Heart right ventricle (tissue), 16 donors: ENCODE measurements at regions not wholly inside any gene's neighbourhood (a gene's known extent, or its start where the extent isn't known, plus 50 kb on each side); places are given as distances from the start of the nearest gene placed in this dataset.

Experiments
- ATAC-seq, 8 donors: fragments of 200-7000 bp; cut with Tn5 transposase; one replicate each; pipeline ENCODE4 v1.9.1; 2020; ENCODE audit warnings: mild to moderate bottlenecking in 8 of 8, moderate library complexity in 8 of 8, moderate number of reproducible peaks in 1 of 8
- DNase-seq, 2 donors: peaks; one replicate each; pipeline ENCODE4 v3.0.0-alpha.2; 2020
- H3K27ac ChIP-seq, 10 donors: fragments of 200-600 bp; sonication (generic) in 2 of 10; one replicate each; pipeline versions ENCODE4 v1.5.0 to v1.8.0; 2020 to 2022; ENCODE audit warnings: mild to moderate bottlenecking in 3 of 10
- H3K27me3 ChIP-seq, 7 donors: fragments of 200-600 bp; one replicate each; pipeline ENCODE4 v1.8.0; 2021 to 2022; ENCODE audit warnings: mild to moderate bottlenecking in 2 of 7
- H3K36me3 ChIP-seq, 9 donors: fragments of 200-600 bp; sonication (generic) in 1 of 9; one replicate each; pipeline versions ENCODE4 v1.5.0 to v1.8.0; 2020 to 2022; ENCODE audit warnings: mild to moderate bottlenecking in 2 of 9
- H3K4me1 ChIP-seq, 9 donors: fragments of 200-600 bp; sonication (generic) in 1 of 9; one replicate each; pipeline versions ENCODE4 v1.5.0 to v1.8.0; 2020 to 2022; ENCODE audit warnings: mild to moderate bottlenecking in 4 of 9
- H3K4me3 ChIP-seq, 10 donors: fragments of 200-600 bp; sonication (generic) in 2 of 10; one replicate each; pipeline versions ENCODE4 v1.5.0 to v1.8.0; 2020 to 2022; ENCODE audit warnings: mild to moderate bottlenecking in 7 of 10, moderate library complexity in 2 of 10
- H3K9me3 ChIP-seq, 11 donors: fragments of 200-600 bp in 10 of 11; sonication (generic) in 2 of 11; one replicate each; pipeline versions ENCODE4 v1.5.0 to v1.8.0; 2013 to 2022; ENCODE audit warnings: mild to moderate bottlenecking in 2 of 11, control low read depth in 1 of 11, moderate library complexity in 1 of 11
- WGBS, 2 donors: extraction: QIAGEN DNeasy Blood & Tissue Kit; methylation state at CpG; one replicate each; pipeline ENCODE4 v1.1.7; 2013; ENCODE audit warnings: inconsistent platforms in 1 of 2; 5-methylcytosine and 5-hydroxymethylcytosine counted together
- intact Hi-C, 10 donors: fragments of 100-400 bp; cut with DNase I; formaldehyde crosslinking; loops; one replicate each; pipeline versions ENCODE4 v1.11.1 to v1.14.2; 2022
- TF ChIP-seq, protein P1 (sequence below), 9 donors: fragments of 200-600 bp; sonication (generic) in 2 of 9; IDR thresholded peaks; one replicate each; pipeline versions ENCODE4 v1.5.0 to v1.8.0; 2021 to 2022; ENCODE audit warnings: antibody characterized with exemption in 9 of 9, mild to moderate bottlenecking in 5 of 9, moderate library complexity in 1 of 9
- donor health status: Arrhythmogenic right ventricular cardiomyopathy.
- donor health status: ischemic (EF 13 %, LVEDD 7.1; RV severe dilation, severe dysfunction).
- donor health status: healthy with polysubstance abuse.
- donor health status: DM: no; HTN: yes; CAD: no.
- donor health status: DM: no; HTN: no; CAD: no.
- donor health status: ischemic (EF 25% LVEDD 6.9; RV normal size, moderate dysfunction).
- donor health status: ischemic (EF 25% LVEDD 5.7; RV mildly dilated, moderate dysfunction).
- donor health status: healthy.
- donor health status: DM: yes; HTN: yes; CAD: no.
- donor health status: Ischemic cardiomyopathy.
- donor health status: ischemic (EF 35%, LVEDD 5.7; RV mildly dilated, moderate dysfunction).
- donor health status: nonischemic (EF 11% LVEDD 7.7; RV severe dilation, severe dysfunction).
- donor health status: DM: yes; HTN: yes; CAD: no.
- donor health status: PGD.
- donor health status: ischemic (EF 29% LVEDD 5.4; RV normal size, mild dysfunction).
- donor health status: nonischemic (EF 23%, LVEDD 6.1; RV moderate dilation, normal function).

DNA sequence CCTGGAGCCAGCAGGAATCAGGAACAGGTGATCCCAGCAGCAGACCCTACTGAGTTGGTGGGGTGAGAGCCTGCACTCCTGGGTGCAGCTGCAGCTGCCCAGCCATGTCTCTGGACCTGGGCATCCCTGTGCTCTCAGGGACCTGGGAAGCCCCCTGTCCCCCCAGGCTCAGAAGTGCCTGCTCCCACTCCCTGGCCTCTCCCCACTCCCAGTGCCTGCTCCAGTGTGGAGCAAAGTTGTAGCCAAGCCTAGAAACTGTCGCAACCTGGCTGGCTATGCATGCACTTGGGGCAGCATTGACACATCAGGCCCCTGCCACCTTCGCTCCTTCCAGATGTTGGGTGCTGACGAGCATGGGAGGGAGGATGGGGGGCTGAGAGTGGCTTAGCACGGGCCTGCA is 1124.7 kb upstream of the ACVR2A start:
- no peaks in the 10 kb centered on the region for H3K4me1 ChIP-seq
- intact Hi-C loops, result no loop called here
- no peak overlapping the region for H3K4me3 ChIP-seq
- ATAC-seq (no peak), DNase-seq (no peak)
- H3K27ac ChIP-seq, result no peak overlapping the region
- H3K36me3 ChIP-seq, result no peaks in the 10 kb centered on the region
- 81 to 82% methylated on average over 4 of the region's 4 CpGs for WGBS, 2 donors
- TF ChIP-seq, protein P1, sequence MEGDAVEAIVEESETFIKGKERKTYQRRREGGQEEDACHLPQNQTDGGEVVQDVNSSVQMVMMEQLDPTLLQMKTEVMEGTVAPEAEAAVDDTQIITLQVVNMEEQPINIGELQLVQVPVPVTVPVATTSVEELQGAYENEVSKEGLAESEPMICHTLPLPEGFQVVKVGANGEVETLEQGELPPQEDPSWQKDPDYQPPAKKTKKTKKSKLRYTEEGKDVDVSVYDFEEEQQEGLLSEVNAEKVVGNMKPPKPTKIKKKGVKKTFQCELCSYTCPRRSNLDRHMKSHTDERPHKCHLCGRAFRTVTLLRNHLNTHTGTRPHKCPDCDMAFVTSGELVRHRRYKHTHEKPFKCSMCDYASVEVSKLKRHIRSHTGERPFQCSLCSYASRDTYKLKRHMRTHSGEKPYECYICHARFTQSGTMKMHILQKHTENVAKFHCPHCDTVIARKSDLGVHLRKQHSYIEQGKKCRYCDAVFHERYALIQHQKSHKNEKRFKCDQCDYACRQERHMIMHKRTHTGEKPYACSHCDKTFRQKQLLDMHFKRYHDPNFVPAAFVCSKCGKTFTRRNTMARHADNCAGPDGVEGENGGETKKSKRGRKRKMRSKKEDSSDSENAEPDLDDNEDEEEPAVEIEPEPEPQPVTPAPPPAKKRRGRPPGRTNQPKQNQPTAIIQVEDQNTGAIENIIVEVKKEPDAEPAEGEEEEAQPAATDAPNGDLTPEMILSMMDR (IDR thresholded peaks at IDR 0.05), result no peak
- H3K9me3 ChIP-seq, result peaks cover 0 to 19% (median 0%) of the 10 kb centered on the region in 11 donors
- H3K27me3 ChIP-seq, result no peaks in the 10 kb centered on the region

DNA sequence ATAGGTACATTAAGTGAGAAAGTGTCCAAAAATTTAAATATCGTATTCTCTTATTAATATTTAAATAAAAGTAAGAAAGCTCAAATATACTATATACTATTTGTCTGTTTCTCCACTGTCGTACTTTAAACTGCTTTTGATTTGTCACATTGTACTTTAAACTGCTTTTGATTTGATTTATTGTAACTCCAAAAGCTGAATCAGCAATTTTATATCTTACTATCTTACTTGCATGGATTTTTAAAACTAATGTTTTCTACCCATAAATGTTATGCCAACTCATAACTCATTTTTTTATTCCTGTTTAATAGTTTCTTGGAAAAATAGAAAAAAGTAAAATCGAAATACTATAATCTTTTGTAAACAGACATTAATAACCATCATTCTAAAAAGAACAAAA is 1128.2 kb upstream of the ACVR2A start:
- WGBS, 2 donors, result 57 to 60% methylated on average over 3 of the region's 3 CpGs
- intact Hi-C loops, result no loop called here
- no peak for ATAC-seq

DNA sequence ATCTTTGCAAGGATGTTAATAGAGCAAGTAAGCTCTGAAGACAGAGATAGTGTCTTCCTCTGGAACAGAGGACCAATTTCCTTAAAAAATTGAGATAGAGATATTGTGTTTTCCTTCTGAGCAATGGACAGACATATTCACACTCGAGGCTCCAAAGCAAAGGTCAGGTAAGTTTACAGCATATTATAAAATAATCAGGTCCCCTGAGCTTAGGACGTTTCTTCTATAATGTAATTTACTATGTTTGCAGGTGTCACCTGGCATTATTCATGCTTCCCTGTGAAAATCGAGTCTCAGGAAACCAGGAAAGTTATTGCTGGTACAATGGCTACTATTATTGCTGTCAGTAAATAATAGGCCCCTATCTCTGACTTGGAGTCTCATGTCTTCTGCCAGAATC is 1135.8 kb upstream of the ACVR2A start:
- no peak for DNase-seq
- H3K27ac ChIP-seq, result no peak overlapping the region
- no peaks in the 10 kb centered on the region for H3K27me3 ChIP-seq
- no peaks in the 10 kb centered on the region for H3K36me3 ChIP-seq
- H3K9me3 ChIP-seq, result peaks cover 0 to 25% (median 2%) of the 10 kb centered on the region in 11 donors
- no peak overlapping the region for H3K4me3 ChIP-seq
- ATAC-seq, result no peak
- intact Hi-C loops, result no loop called here
- H3K4me1 ChIP-seq, result no peaks in the 10 kb centered on the region
- 59 to 61% methylated on average over 3 of the region's 3 CpGs for WGBS, 2 donors
- TF ChIP-seq, protein P1 (IDR thresholded peaks at IDR 0.05), result no peak

More for the DNA sequence above, 1128.2 kb upstream of the ACVR2A start:
- no peak for DNase-seq
- H3K9me3 ChIP-seq, result peaks cover 0 to 27% (median 0%) of the 10 kb centered on the region in 11 donors
- TF ChIP-seq, protein P1 (IDR thresholded peaks at IDR 0.05), result no peak
- no peak overlapping the region for H3K4me3 ChIP-seq
- no peaks in the 10 kb centered on the region for H3K4me1 ChIP-seq
- no peaks in the 10 kb centered on the region for H3K27me3 ChIP-seq
- no peaks in the 10 kb centered on the region for H3K36me3 ChIP-seq
- H3K27ac ChIP-seq, result no peak overlapping the region

DNA sequence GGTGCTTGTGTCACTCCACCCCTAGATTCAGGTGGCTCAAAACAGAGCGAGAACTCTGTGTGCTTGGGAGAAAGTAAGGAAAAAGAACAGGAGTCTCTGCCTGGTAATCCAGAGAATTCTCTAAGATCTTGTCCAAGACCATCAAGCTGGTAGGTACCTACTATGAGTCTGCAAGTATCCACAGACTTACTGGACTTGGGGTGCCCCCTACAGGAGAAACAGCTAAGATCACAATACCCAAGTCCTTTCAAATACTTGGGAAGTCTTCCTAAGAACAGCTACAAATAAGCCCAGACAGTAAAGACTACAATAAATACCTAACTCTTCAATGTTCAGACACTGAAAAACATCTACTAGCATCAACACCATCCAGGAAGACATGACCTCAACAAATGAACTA is 1143.6 kb upstream of the ACVR2A start:
- WGBS, 2 donors, result 75 to 89% methylated on average over 1 of the region's 1 CpG
- H3K4me1 ChIP-seq, result no peaks in the 10 kb centered on the region
- DNase-seq (no peak), ATAC-seq (no peak)
- intact Hi-C loops, result no loop called here
- no peak overlapping the region for H3K27ac ChIP-seq
- no peak overlapping the region for H3K4me3 ChIP-seq
- H3K9me3 ChIP-seq, result peaks cover 0 to 67% (median 8%) of the 10 kb centered on the region in 11 donors
- no peaks in the 10 kb centered on the region for H3K27me3 ChIP-seq
- TF ChIP-seq, protein P1 (IDR thresholded peaks at IDR 0.05), result no peak
- no peaks in the 10 kb centered on the region for H3K36me3 ChIP-seq
